GM21515 (cell line): ENCODE measurements at regions not wholly inside any gene's neighbourhood (a gene's known extent, or its start where the extent isn't known, plus 50 kb on each side); places are given as distances from the start of the nearest gene placed in this dataset.

ENCODE experiments used
- ATAC-seq: cut with Tn5 transposase; IDR thresholded peaks from one replicate; pipeline ENCODE4 v1.9.1; 2021; ENCODE audit not compliant: unreplicated experiment

- no peak for ATAC-seq
These were observed 552.5 kb upstream of the SORCS1 start for GRCh38 chr10:107717046-107717445.

GRCh38 chr10:107715565-107715964, 551.1 kb upstream of the SORCS1 start:
- ATAC-seq = no peak

- ATAC-seq = no peak
These were observed 544.5 kb upstream of the SORCS1 start for GRCh38 chr10:107708981-107709380.

GRCh38 chr10:107706096-107706725, 541.7 kb upstream of the SORCS1 start:
- no peak for ATAC-seq

GRCh38 chr10:107701943-107702342, 537.4 kb upstream of the SORCS1 start:
- ATAC-seq = no peak

GRCh38 chr10:107692072-107692471, 527.6 kb upstream of the SORCS1 start:
- no peak for ATAC-seq

- ATAC-seq = no peak
These were observed 524.8 kb upstream of the SORCS1 start for GRCh38 chr10:107689323-107689722.

GRCh38 chr10:107687701-107688100, 523.2 kb upstream of the SORCS1 start:
- ATAC-seq = no peak

GRCh38 chr10:107686095-107686494, 521.6 kb upstream of the SORCS1 start:
- no peak for ATAC-seq

- ATAC-seq = no peak
These were observed 507.5 kb upstream of the SORCS1 start for GRCh38 chr10:107671960-107672359.

- no peak for ATAC-seq
These were observed 501.7 kb upstream of the SORCS1 start for GRCh38 chr10:107666214-107666613.

GRCh38 chr10:107665459-107665858, 501.0 kb upstream of the SORCS1 start:
- no peak for ATAC-seq

- ATAC-seq = no peak
These were observed 493.3 kb upstream of the SORCS1 start for GRCh38 chr10:107657851-107658250.

- ATAC-seq = no peak
These were observed 492.4 kb upstream of the SORCS1 start for GRCh38 chr10:107656932-107657331.

- ATAC-seq = no peak
These were observed 489.4 kb upstream of the SORCS1 start for GRCh38 chr10:107653832-107654287.

- no peak for ATAC-seq
These were observed 486.4 kb upstream of the SORCS1 start for GRCh38 chr10:107650939-107651338.

- ATAC-seq = no peak
These were observed 484.7 kb upstream of the SORCS1 start for GRCh38 chr10:107649249-107649648.

- no peak for ATAC-seq
These were observed 483.0 kb upstream of the SORCS1 start for GRCh38 chr10:107647462-107647861.

- ATAC-seq = no peak
These were observed 467.4 kb upstream of the SORCS1 start for GRCh38 chr10:107631876-107632275.

- no peak for ATAC-seq
These were observed 462.4 kb upstream of the SORCS1 start for GRCh38 chr10:107626862-107627261.

GRCh38 chr10:107623292-107623691, 458.8 kb upstream of the SORCS1 start:
- no peak for ATAC-seq

- no peak for ATAC-seq
These were observed 454.6 kb upstream of the SORCS1 start for GRCh38 chr10:107619139-107619538.

GRCh38 chr10:107618504-107618994, 454.0 kb upstream of the SORCS1 start:
- ATAC-seq = no peak
